GM06990 (cell line): ENCODE measurements at regions not wholly inside any gene's neighbourhood (a gene's known extent, or its start where the extent isn't known, plus 50 kb on each side); places are given as distances from the start of the nearest gene placed in this dataset.

Experiments
- DNase-seq: peaks from one replicate; pipeline ENCODE4 v3.0.0-alpha.2; 2011; ENCODE audit not compliant: insufficient read length; ENCODE audit errors: extremely low read depth
- H3K27me3 ChIP-seq: replicated peaks from 2 replicates; pipeline ENCODE4 v1.6.0; 2011; ENCODE audit warnings: low read length; ENCODE audit not compliant: control insufficient read depth, insufficient read depth
- H3K36me3 ChIP-seq: 2 replicates; pipeline ENCODE4 v1.5.1; 2011; ENCODE audit warnings: low read length; ENCODE audit not compliant: control insufficient read depth, insufficient read depth
- H3K4me3 ChIP-seq: replicated peaks from 2 replicates; pipeline ENCODE4 v1.5.1; 2011; ENCODE audit warnings: low read depth, mild to moderate bottlenecking, control low read depth, low read length
- TF ChIP-seq, protein P1 (sequence below): IDR thresholded peaks from 2 replicates; pipeline ENCODE4 v1.5.1; 2011; ENCODE audit warnings: low read length, control low read depth, mild to moderate bottlenecking, inconsistent platforms; ENCODE audit not compliant: insufficient read depth, poor library complexity, severe bottlenecking

DNA sequence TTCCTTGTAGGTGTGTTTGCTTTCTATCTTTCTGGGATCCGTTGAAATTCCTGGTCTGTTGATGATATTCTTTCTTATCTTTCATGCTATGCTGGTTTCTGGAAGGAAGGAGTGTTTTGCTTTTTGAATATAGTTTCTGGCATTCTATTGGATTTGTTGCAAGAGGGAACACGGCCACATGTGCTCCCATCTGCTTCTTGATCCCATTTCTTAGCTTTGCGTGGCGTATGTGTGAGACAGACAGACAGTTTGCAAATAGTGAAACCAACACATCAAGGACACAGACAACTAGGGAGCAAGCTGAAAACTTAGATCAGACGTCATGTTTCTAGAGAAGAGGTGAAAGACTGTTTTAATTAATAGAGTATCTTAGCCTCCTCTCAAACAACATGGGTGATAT is 261.9 kb upstream of the PUDP start:
- TF ChIP-seq, protein P1, sequence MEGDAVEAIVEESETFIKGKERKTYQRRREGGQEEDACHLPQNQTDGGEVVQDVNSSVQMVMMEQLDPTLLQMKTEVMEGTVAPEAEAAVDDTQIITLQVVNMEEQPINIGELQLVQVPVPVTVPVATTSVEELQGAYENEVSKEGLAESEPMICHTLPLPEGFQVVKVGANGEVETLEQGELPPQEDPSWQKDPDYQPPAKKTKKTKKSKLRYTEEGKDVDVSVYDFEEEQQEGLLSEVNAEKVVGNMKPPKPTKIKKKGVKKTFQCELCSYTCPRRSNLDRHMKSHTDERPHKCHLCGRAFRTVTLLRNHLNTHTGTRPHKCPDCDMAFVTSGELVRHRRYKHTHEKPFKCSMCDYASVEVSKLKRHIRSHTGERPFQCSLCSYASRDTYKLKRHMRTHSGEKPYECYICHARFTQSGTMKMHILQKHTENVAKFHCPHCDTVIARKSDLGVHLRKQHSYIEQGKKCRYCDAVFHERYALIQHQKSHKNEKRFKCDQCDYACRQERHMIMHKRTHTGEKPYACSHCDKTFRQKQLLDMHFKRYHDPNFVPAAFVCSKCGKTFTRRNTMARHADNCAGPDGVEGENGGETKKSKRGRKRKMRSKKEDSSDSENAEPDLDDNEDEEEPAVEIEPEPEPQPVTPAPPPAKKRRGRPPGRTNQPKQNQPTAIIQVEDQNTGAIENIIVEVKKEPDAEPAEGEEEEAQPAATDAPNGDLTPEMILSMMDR: no peak
- H3K4me3 ChIP-seq: no peak overlapping the region
- no peak for DNase-seq
- no peaks in the 10 kb centered on the region for H3K36me3 ChIP-seq
- H3K27me3 ChIP-seq: no peaks in the 10 kb centered on the region

DNA sequence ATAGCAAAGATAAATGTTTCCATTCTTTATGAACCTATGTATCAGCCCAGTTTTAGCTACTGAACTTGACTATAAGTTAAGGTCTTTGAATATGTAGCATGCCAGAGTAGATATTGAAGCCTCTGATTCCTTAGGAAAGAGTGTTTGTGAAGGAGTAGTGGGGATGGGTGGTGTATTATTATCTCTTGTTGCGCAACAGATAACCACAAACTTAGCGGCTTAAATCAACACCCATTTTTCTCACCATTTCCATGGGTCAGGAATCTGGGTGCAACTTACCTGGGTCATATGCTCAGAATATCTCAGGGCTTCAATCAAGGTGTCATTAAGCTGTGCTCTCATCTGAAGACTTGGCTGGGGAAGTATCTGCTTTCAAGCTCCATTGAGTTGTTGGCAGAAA is 251.4 kb upstream of the PUDP start:
- DNase-seq: no peak
- TF ChIP-seq, protein P1: no peak
- H3K4me3 ChIP-seq: no peak overlapping the region
- H3K27me3 ChIP-seq: no peaks in the 10 kb centered on the region
- no peaks in the 10 kb centered on the region for H3K36me3 ChIP-seq

DNA sequence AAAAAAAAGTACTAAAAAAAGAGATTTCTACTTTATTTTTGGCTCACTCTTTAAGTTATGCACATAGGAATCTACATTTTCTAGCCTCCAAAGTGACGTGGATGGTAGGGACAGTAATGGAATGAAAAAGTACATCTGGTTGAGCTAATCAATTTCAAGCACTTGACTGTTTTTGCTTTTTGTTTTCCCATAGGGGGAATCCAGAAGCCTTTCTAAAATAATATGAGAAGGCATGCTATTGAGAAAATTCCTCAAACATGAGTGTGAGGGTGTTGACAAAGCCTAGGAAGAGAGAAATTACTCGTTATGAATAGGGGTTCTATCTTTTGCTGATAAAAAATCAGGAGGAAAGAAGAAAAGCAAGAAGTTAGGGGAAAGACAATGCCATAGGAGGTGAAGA is 242.5 kb upstream of the PUDP start:
- H3K36me3 ChIP-seq: no peaks in the 10 kb centered on the region
- DNase-seq: no peak
- TF ChIP-seq, protein P1: no peak

DNA sequence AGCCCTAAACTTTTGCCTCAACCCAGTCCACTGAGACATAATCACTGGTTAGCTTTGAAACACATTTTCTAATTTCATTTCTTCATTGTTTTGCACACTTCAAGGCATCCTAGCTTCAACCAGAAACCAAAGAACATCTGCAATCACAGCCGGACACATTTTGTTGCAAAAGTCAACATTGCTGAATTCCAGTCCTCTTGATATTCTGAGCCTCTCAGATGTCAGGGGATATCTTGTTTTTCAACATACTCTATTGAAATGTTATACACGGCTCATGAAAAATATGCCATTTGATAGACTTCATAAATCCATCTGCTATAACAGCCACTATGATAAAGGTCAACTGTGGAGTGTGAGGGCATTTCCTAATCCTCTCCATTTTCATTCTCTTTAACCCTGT is 241.6 kb upstream of the PUDP start:
- no peaks in the 10 kb centered on the region for H3K36me3 ChIP-seq
- H3K4me3 ChIP-seq: no peak overlapping the region
- TF ChIP-seq, protein P1: no peak
- DNase-seq: no peak
- no peaks in the 10 kb centered on the region for H3K27me3 ChIP-seq

More for the DNA sequence above, 242.5 kb upstream of the PUDP start:
- Histone ChIP-seq H3K27me3 (no peaks in the 10 kb centered on the region), H3K4me3 (no peak overlapping the region)

DNA sequence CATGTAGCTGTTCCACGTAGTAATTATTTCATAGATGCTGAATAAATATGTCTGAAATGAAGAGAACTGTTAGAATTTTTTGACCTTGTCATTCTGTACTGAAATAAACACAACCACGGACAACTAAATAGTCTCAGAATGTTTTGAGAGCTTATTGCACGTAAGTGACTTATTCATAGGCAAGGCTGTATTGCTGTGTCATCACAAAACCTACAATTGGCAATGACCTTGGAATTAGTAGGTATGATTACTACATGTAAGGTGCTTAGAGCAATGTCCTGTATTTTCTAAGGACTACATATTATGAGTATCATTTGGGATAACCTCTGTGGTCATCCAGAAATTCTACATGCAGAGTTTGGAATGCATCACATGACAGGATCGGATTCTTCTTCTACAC is 237.2 kb upstream of the PUDP start:
- H3K4me3 ChIP-seq: no peak overlapping the region
- no peak for DNase-seq
- H3K36me3 ChIP-seq: no peaks in the 10 kb centered on the region
- H3K27me3 ChIP-seq: no peaks in the 10 kb centered on the region
- TF ChIP-seq, protein P1: no peak

DNA sequence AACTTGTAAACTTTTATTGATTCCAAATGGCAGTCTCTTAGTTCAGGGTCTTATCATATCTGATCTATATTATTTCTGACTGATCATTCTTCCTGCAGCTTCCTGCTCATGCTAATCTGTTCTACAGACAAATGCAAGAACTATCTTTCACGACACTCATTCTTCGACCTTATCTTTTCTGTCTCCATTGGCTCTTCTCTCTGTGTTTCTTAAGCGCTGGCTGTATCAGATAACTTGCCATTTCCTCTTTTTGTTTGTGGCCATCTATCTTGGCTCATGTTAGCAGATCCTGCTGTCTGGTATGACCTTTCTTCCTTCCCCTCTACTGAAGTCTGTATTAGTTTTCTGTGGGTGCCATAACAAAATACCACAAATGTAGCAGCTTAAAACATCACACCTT is 230.5 kb upstream of the PUDP start:
- TF ChIP-seq, protein P1: no peak
- no peaks in the 10 kb centered on the region for H3K36me3 ChIP-seq
- no peak overlapping the region for H3K4me3 ChIP-seq
- no peaks in the 10 kb centered on the region for H3K27me3 ChIP-seq
- no peak for DNase-seq
